Right lobe of liver (tissue), 4 donors: ENCODE measurements at regions not wholly inside any gene's neighbourhood (a gene's known extent, or its start where the extent isn't known, plus 50 kb on each side); places are given as distances from the start of the nearest gene placed in this dataset.

Experiments
- CTCF ChIP-seq, 4 donors: fragments of 200-600 bp in 3 of 4; fragments of 450-650 bp in 1 of 4; IDR thresholded peaks; one replicate each; pipeline versions ENCODE4 v1.5.1 to v1.8.0; 2016 to 2022; ENCODE audit warnings: antibody characterized with exemption in 4 of 4, mild to moderate bottlenecking in 2 of 4
- POLR2A ChIP-seq: fragments of 450-650 bp; IDR thresholded peaks from one replicate; pipeline ENCODE4 v1.6.1; 2017; ENCODE audit warnings: antibody characterized with exemption, mild to moderate bottlenecking
- donor health status: DM: no; HTN: no; CAD: no.
- donor health status: DM: no; HTN: no; CAD: no.
- donor health status: DM: no; HTN: yes; CAD: no.

DNA sequence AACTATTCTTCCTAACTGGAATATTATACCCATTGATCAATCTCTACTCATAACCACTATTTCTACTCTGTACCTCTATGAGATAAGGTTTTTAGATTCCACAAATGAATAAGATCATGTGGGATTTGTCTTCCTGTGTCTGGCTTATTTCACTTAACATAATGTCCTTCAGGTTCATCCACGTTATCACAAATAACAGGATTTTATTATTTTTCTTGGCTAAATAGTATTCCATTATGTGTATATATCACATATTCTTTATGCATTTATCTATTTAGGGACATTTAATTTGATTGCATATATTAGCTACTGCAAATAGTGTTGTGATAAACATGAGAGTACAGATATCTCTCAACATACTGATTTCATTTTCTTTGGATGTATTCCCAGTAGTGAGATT, 823.0 kb upstream of the ADGRB3 start:
- TF ChIP-seq CTCF (IDR thresholded peaks at IDR 0.05) (no peak), POLR2A (no peak)
